Panc1 (cell line): ENCODE measurements at regions not wholly inside any gene's neighbourhood (a gene's known extent, or its start where the extent isn't known, plus 50 kb on each side); places are given as distances from the start of the nearest gene placed in this dataset.

Source experiments
- ATAC-seq: fragments of 200-7000 bp; cut with Tn5 transposase; 2 replicates; pipeline ENCODE4 v1.9.1; 2020; ENCODE audit warnings: mild to moderate bottlenecking, moderate library complexity
- BruUV-seq: library from RNA; stranded (reverse); fragments of 400-500 nt; replicated peaks from 2 replicates; lab custom pipeline; 2021; lab: Mats Ljungman, UMichigan
- CTCF ChIA-PET: fragments of 300-600 bp; sonication (Branson Sonifier 250); formaldehyde crosslinking; loops from one replicate; lab custom pipeline; 2022; ENCODE audit warnings: antibody characterized with exemption; lab: Charles Lee
- POLR2A ChIA-PET: fragments of 300-600 bp; sonication (Branson Sonifier 250); formaldehyde crosslinking; loops from one replicate; lab custom pipeline; 2022; ENCODE audit warnings: antibody characterized with exemption; lab: Charles Lee
- DNase-seq: peaks from one replicate; pipeline ENCODE4 v3.0.0-alpha.2; 2010; ENCODE audit warnings: low read depth, low spot score
- H3K27ac ChIP-seq: 2 replicates; pipeline ENCODE4 v1.5.1; 2011; ENCODE audit warnings: mild to moderate bottlenecking, low read length, inconsistent platforms
- H3K27me3 ChIP-seq: fragments of 200-500 bp; sonication (Bioruptor generic); 2 replicates; pipeline ENCODE4 v1.6.0; 2014; ENCODE audit warnings: low read length, inconsistent platforms; ENCODE audit not compliant: control insufficient read depth, insufficient read depth
- H3K36me3 ChIP-seq: fragments of 200-500 bp; sonication (Bioruptor generic); 2 replicates; pipeline ENCODE4 v1.5.1; 2014; ENCODE audit warnings: inconsistent platforms, mild to moderate bottlenecking, low read length, moderate library complexity; ENCODE audit not compliant: control insufficient read depth, insufficient read depth
- H3K4me1 ChIP-seq: 2 replicates; pipeline ENCODE4 v1.5.1; 2011; ENCODE audit warnings: inconsistent platforms, mild to moderate bottlenecking, low read length, moderate library complexity; ENCODE audit not compliant: control insufficient read depth, insufficient read depth
- H3K4me3 ChIP-seq, 2 experiments: 2 replicates each; pipeline ENCODE4 v1.5.1; 2011 to 2012; ENCODE audit warnings: low read depth in 2 of 2, low read length in 2 of 2, mild to moderate bottlenecking in 2 of 2, inconsistent platforms in 1 of 2, moderate library complexity in 1 of 2
- H3K9me3 ChIP-seq: fragments of 200-500 bp; sonication (Bioruptor generic); 2 replicates; pipeline ENCODE4 v1.5.1; 2014; ENCODE audit warnings: low read depth, mild to moderate bottlenecking, inconsistent platforms, low read length, moderate library complexity; ENCODE audit not compliant: control insufficient read depth, insufficient read depth
- POLR2AphosphoS5 ChIP-seq: IDR thresholded peaks from 2 replicates; pipeline ENCODE4 v1.6.1; 2012; ENCODE audit warnings: mild to moderate bottlenecking, low read depth, low read length, moderate library complexity
- SIN3A ChIP-seq: IDR thresholded peaks from 2 replicates; pipeline ENCODE4 v1.6.1; 2012; ENCODE audit warnings: low read depth, mild to moderate bottlenecking, low read length, moderate library complexity, borderline replicate concordance; ENCODE audit not compliant: insufficient read depth
- TCF7L2 ChIP-seq: IDR thresholded peaks from 2 replicates; pipeline ENCODE4 v1.6.1; 2011; ENCODE audit warnings: mild to moderate bottlenecking, low read depth, low read length, inconsistent platforms
- in situ Hi-C: cut with HindIII; loops from 2 replicates; pipeline ENCODE4 v1.10.0; 2016; ENCODE audit warnings: low sequenced_read_pairs, low pct_unique_long_range_greater_than_20kb
- intact Hi-C: fragments of 100-400 bp; cut with micrococcal nuclease; formaldehyde crosslinking; loops from one replicate; pipeline ENCODE4 v1.10.0; 2022; ENCODE audit not compliant: unreplicated experiment
- TF ChIP-seq, protein P1 (sequence below), 2 experiments: IDR thresholded peaks; 2 replicates each; pipeline ENCODE4 v1.6.1; 2011 to 2012; ENCODE audit warnings: low read depth in 2 of 2, control low read depth in 1 of 2, low read length in 1 of 2, mild to moderate bottlenecking in 1 of 2, moderate library complexity in 1 of 2; ENCODE audit not compliant: insufficient read depth in 1 of 2
- TF ChIP-seq, protein P2 (sequence below): fragments of 450-650 bp; IDR thresholded peaks from 2 replicates; pipeline ENCODE4 v1.5.1; 2017; ENCODE audit warnings: mild to moderate bottlenecking

DNA sequence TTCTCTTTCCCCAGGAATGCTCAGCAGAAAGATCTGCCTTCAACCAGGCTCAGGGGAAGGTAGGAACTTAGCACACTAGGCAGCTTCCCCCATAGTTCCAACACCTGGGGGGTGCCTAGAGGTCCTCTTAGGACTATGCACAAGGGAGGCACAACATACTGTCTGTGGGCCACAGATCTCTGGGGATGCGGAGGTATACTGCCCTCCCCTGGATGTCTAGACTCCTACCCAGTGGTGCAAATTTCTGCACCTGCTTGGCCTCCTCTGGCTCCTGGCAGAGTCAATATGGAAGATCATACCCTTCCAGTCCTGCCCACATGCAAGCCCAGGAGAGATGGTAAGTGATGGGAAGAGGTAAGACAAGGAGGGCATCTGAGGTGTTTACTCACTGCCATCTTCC lies 247.5 kb upstream of the DAPK1 start:
- ATAC-seq = no peak
- H3K36me3 ChIP-seq = no peaks in the 10 kb centered on the region

DNA sequence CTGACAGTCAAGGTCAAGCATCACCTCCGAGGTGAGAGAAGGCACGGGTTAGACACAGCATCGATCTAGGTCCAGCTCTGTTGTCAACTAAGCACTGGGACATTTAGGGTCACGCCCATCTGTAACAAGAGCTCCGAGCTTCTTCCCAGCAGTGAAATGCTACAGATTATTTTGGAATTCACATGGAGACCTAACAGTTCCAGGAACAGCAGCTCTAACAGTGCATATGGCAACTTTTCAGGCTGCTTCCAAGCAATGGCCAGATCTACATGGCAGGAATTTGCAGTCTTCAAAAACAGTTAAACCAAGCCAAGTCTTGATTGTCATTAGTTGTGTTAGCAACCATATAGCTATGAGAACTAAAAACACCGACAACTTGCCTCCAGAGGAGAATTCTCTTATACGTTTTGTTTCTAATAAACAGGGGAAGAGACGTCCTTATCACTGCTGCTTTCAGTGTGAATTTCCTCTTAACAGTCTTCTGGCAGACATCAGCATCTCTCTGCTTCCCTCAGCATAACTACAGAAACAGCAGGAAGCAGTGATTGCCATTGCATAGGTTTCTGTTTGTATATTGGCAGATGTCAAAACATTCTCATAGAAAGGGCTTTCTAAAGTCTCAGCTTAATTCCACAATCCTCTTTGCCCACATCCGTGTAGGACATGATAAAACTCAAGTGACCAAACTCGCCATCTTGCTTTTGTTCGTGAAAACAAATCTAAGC lies 242.1 kb upstream of the DAPK1 start:
- intact Hi-C loops (no loop called here), in situ Hi-C loops (no loop called here)
- Histone ChIP-seq H3K4me3 (no peak overlapping the region), H3K36me3 (no peaks in the 10 kb centered on the region), H3K4me1 (no peaks in the 10 kb centered on the region), H3K27me3 (no peaks in the 10 kb centered on the region), H3K9me3 (no peaks in the 10 kb centered on the region), H3K27ac (no peak overlapping the region)
- CTCF ChIA-PET = no interaction called here
- no peak for DNase-seq
- TF ChIP-seq SIN3A (no peak), POLR2AphosphoS5 (no peak), TCF7L2 (no peak)
- TF ChIP-seq, protein P1, sequence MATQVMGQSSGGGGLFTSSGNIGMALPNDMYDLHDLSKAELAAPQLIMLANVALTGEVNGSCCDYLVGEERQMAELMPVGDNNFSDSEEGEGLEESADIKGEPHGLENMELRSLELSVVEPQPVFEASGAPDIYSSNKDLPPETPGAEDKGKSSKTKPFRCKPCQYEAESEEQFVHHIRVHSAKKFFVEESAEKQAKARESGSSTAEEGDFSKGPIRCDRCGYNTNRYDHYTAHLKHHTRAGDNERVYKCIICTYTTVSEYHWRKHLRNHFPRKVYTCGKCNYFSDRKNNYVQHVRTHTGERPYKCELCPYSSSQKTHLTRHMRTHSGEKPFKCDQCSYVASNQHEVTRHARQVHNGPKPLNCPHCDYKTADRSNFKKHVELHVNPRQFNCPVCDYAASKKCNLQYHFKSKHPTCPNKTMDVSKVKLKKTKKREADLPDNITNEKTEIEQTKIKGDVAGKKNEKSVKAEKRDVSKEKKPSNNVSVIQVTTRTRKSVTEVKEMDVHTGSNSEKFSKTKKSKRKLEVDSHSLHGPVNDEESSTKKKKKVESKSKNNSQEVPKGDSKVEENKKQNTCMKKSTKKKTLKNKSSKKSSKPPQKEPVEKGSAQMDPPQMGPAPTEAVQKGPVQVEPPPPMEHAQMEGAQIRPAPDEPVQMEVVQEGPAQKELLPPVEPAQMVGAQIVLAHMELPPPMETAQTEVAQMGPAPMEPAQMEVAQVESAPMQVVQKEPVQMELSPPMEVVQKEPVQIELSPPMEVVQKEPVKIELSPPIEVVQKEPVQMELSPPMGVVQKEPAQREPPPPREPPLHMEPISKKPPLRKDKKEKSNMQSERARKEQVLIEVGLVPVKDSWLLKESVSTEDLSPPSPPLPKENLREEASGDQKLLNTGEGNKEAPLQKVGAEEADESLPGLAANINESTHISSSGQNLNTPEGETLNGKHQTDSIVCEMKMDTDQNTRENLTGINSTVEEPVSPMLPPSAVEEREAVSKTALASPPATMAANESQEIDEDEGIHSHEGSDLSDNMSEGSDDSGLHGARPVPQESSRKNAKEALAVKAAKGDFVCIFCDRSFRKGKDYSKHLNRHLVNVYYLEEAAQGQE (IDR thresholded peaks at IDR 0.05; ENCODE audit: insufficient read depth in 1 of 2, low read depth in 2 of 2, low read length in 1 of 2) = no peak
- TF ChIP-seq, protein P2, sequence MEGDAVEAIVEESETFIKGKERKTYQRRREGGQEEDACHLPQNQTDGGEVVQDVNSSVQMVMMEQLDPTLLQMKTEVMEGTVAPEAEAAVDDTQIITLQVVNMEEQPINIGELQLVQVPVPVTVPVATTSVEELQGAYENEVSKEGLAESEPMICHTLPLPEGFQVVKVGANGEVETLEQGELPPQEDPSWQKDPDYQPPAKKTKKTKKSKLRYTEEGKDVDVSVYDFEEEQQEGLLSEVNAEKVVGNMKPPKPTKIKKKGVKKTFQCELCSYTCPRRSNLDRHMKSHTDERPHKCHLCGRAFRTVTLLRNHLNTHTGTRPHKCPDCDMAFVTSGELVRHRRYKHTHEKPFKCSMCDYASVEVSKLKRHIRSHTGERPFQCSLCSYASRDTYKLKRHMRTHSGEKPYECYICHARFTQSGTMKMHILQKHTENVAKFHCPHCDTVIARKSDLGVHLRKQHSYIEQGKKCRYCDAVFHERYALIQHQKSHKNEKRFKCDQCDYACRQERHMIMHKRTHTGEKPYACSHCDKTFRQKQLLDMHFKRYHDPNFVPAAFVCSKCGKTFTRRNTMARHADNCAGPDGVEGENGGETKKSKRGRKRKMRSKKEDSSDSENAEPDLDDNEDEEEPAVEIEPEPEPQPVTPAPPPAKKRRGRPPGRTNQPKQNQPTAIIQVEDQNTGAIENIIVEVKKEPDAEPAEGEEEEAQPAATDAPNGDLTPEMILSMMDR = no peak
- POLR2A ChIA-PET = no interaction called here
- BruUV-seq = no TSS peak
- no peak for ATAC-seq

More for the DNA sequence above, 247.5 kb upstream of the DAPK1 start:
- H3K27ac ChIP-seq = no peak overlapping the region
- intact Hi-C loops = no loop called here
- DNase-seq = no peak
- no TSS peak for BruUV-seq
- no peaks in the 10 kb centered on the region for H3K4me1 ChIP-seq
- ChIA-PET POLR2A (no interaction called here), CTCF (no interaction called here)
- no peaks in the 10 kb centered on the region for H3K9me3 ChIP-seq
- H3K27me3 ChIP-seq = no peaks in the 10 kb centered on the region
- H3K4me3 ChIP-seq = no peak overlapping the region
- in situ Hi-C loops = no loop called here
- TF ChIP-seq, protein P1 (IDR thresholded peaks at IDR 0.05; ENCODE audit: insufficient read depth in 1 of 2, low read depth in 2 of 2, low read length in 1 of 2) = no peak
- no peak for TF ChIP-seq POLR2AphosphoS5
- TF ChIP-seq, protein P2 = no peak
- TF ChIP-seq TCF7L2 = no peak
- TF ChIP-seq SIN3A = no peak
